K562 (cell line): ENCODE measurements at regions not wholly inside any gene's neighbourhood (a gene's known extent, or its start where the extent isn't known, plus 50 kb on each side); places are given as distances from the start of the nearest gene placed in this dataset.

Experiments used
- ATAC-seq: fragments of 200-7000 bp; cut with Tn5 transposase; 3 replicates; pipeline ENCODE4 v1.9.1; 2020; ENCODE audit warnings: moderate library complexity
- BruUV-seq: library from RNA; stranded (reverse); fragments of 400-500 nt; replicated peaks from 2 replicates; lab custom pipeline; 2021; lab: Mats Ljungman, UMichigan
- CTCF ChIA-PET: fragments of 300-600 bp; formaldehyde crosslinking; extraction: SDS; loops from one replicate; lab custom pipeline; 2021; ENCODE audit warnings: low intra/inter-chr PET ratio; lab: Yijun Ruan, JAX
- POLR2A ChIA-PET: fragments of 300-600, 350-650 bp; sonication (Branson Sonifier 250); formaldehyde crosslinking; extraction: SDS; loops from one replicate; lab custom pipeline; 2021; ENCODE audit warnings: antibody characterized with exemption, inconsistent platforms; lab: Yijun Ruan, JAX
- DNase-seq, 4 experiments: peaks; one replicate each; pipeline versions ENCODE4 v3.0.0 to v3.0.0-alpha.2; 2011 to 2018; ENCODE audit warnings: low spot score in 3 of 4, mixed read lengths in 3 of 4; ENCODE audit errors: extremely low read depth in 1 of 4
- FAIRE-seq: peaks from 2 replicates; lab custom pipeline; 2011; peaks lifted over from hg19 to GRCh38; lab: Jason Lieb, UNC
- H2AFZ ChIP-seq: 2 replicates; pipeline ENCODE4 v1.6.0; 2011; ENCODE audit warnings: low read depth, low read length, control low read depth, inconsistent platforms
- H3K27ac ChIP-seq: fragments of 200-600 bp; 3 replicates; pipeline ENCODE4 v1.8.0; 2011; ENCODE audit warnings: low read depth, mild to moderate bottlenecking, control low read depth, inconsistent platforms, low read length, moderate library complexity, mixed read lengths; ENCODE audit errors: extremely low read depth
- H3K27me3 ChIP-seq, 2 experiments: fragments of 300-600 bp in 1 of 2; 2 replicates in 1 of 2; 3 replicates in 1 of 2; pipeline versions ENCODE4 v1.6.0 to v1.8.0; 2011; ENCODE audit warnings: inconsistent platforms in 2 of 2, low read length in 2 of 2, mild to moderate bottlenecking in 1 of 2, mixed read lengths in 1 of 2, moderate library complexity in 1 of 2; ENCODE audit not compliant: control insufficient read depth in 2 of 2, insufficient read depth in 2 of 2
- H3K36me3 ChIP-seq: fragments of 300-600 bp; 3 replicates; pipeline ENCODE4 v1.8.0; 2011; ENCODE audit warnings: mild to moderate bottlenecking, low read length, inconsistent platforms; ENCODE audit not compliant: control insufficient read depth, insufficient read depth
- H3K4me1 ChIP-seq, 2 experiments: fragments of 200-600 bp in 1 of 2; replicated peaks in 1 of 2; 2 replicates in 1 of 2; 3 replicates in 1 of 2; pipeline versions ENCODE4 v1.5.1 to v1.8.0; 2011; ENCODE audit warnings: inconsistent platforms in 2 of 2, low read length in 2 of 2, mild to moderate bottlenecking in 1 of 2, mixed read lengths in 1 of 2, moderate library complexity in 1 of 2; ENCODE audit not compliant: control insufficient read depth in 2 of 2, insufficient read depth in 2 of 2
- H3K4me2 ChIP-seq: 2 replicates; pipeline ENCODE4 v1.6.1; 2011; ENCODE audit warnings: low read length, control low read depth, inconsistent platforms, mixed read lengths; ENCODE audit not compliant: insufficient read depth
- H3K4me3 ChIP-seq: fragments of 200-600 bp; sonication (generic), shearing (Covaris generic); 2 replicates; pipeline ENCODE4 v1.5.1; 2016; ENCODE audit warnings: control low read depth, inconsistent platforms
- H3K79me2 ChIP-seq: fragments of 200-600 bp; 3 replicates; pipeline ENCODE4 v1.8.0; 2011; ENCODE audit warnings: low read length, inconsistent platforms; ENCODE audit not compliant: control insufficient read depth, insufficient read depth
- H3K9ac ChIP-seq, 2 experiments: 2 replicates each; pipeline versions ENCODE4 v1.6.0 to v1.6.1; 2011; ENCODE audit warnings: low read depth in 2 of 2, low read length in 2 of 2, control low read depth in 1 of 2, inconsistent platforms in 1 of 2, mild to moderate bottlenecking in 1 of 2, mixed read lengths in 1 of 2; ENCODE audit not compliant: insufficient read depth in 1 of 2
- H3K9me1 ChIP-seq: one replicate; pipeline ENCODE4 v1.6.0; 2011; ENCODE audit warnings: inconsistent platforms, mild to moderate bottlenecking, low read length, moderate library complexity; ENCODE audit not compliant: control insufficient read depth, insufficient read depth
- H3K9me3 ChIP-seq: replicated peaks from 2 replicates; pipeline ENCODE4 v1.5.1; 2011; ENCODE audit warnings: low read depth, low read length, inconsistent platforms; ENCODE audit not compliant: control insufficient read depth, insufficient read depth
- H4K20me1 ChIP-seq: replicated peaks from 2 replicates; pipeline ENCODE4 v1.6.1; 2011; ENCODE audit warnings: low read length, inconsistent platforms, mixed read lengths; ENCODE audit not compliant: control insufficient read depth, insufficient read depth
- CTCFL ChIP-seq: IDR thresholded peaks from 2 replicates; pipeline ENCODE4 v1.6.1; 2011; ENCODE audit warnings: borderline replicate concordance, low read depth, mild to moderate bottlenecking, moderate library complexity, low read length; ENCODE audit not compliant: insufficient read depth, poor library complexity, severe bottlenecking
- KLF16 ChIP-seq: IDR thresholded peaks from 2 replicates; pipeline ENCODE4 v1.6.1; 2016; ENCODE audit warnings: antibody characterized with exemption
- MAZ ChIP-seq, 2 experiments: fragments of 450-650 bp in 1 of 2; sonication (generic) in 1 of 2; formaldehyde crosslinking; IDR thresholded peaks in 1 of 2; conservative IDR thresholded peaks in 1 of 2; 2 replicates each; pipeline versions ENCODE4 v1.4.0 to v1.5.0; 2020; ENCODE audit warnings: mild to moderate bottlenecking in 1 of 2, missing genetic modification reagents in 1 of 2
- REST ChIP-seq, 2 experiments: fragments of 450-650 bp; formaldehyde crosslinking in 1 of 2; IDR thresholded peaks; 2 replicates each; pipeline versions ENCODE4 v1.4.0 to v1.6.1; 2014 to 2020; ENCODE audit warnings: mild to moderate bottlenecking in 2 of 2, borderline replicate concordance in 1 of 2, low read depth in 1 of 2
- WHSC1 ChIP-seq: IDR thresholded peaks from one replicate; pipeline ENCODE4 v1.6.1; 2012; ENCODE audit warnings: low read length, control low read depth, inconsistent platforms
- ZNF347 ChIP-seq: fragments of 450-650 bp; formaldehyde crosslinking; IDR thresholded peaks from 2 replicates; pipeline ENCODE4 v1.4.0; 2020; ENCODE audit warnings: low read depth, mild to moderate bottlenecking, moderate library complexity
- WGBS: fragments of 100-300 bp; shearing (Covaris generic); methylation state at CpG from one replicate; pipeline ENCODE4 v1.1.6; 2016; ENCODE audit warnings: low coverage, mixed read lengths; ENCODE audit not compliant: insufficient coverage; ENCODE audit errors: missing lambda C conversion rate; 5-methylcytosine and 5-hydroxymethylcytosine counted together
- in situ Hi-C: fragments of 300-500 bp; cut with MboI; formaldehyde crosslinking; loops from 4 replicates; pipeline ENCODE4 v1.15.0; 2018; ENCODE audit warnings: inconsistent platforms, mixed read lengths
- intact Hi-C: fragments of 100-400 bp; cut with micrococcal nuclease; formaldehyde crosslinking; loops from 2 replicates; pipeline ENCODE4 v1.14.2; 2022
- TF ChIP-seq, protein P1 (sequence below), 3 experiments: IDR thresholded peaks in 2 of 3; conservative IDR thresholded peaks in 1 of 3; 2 replicates each; pipeline ENCODE4 v1.5.1; 2011 to 2012; ENCODE audit warnings: low read length in 3 of 3, mild to moderate bottlenecking in 3 of 3, control low read depth in 2 of 3, improper control_type of control experiment in 1 of 3, inconsistent platforms in 1 of 3, low read depth in 1 of 3, mixed read lengths in 1 of 3, moderate library complexity in 1 of 3; ENCODE audit not compliant: insufficient read depth in 2 of 3

DNA sequence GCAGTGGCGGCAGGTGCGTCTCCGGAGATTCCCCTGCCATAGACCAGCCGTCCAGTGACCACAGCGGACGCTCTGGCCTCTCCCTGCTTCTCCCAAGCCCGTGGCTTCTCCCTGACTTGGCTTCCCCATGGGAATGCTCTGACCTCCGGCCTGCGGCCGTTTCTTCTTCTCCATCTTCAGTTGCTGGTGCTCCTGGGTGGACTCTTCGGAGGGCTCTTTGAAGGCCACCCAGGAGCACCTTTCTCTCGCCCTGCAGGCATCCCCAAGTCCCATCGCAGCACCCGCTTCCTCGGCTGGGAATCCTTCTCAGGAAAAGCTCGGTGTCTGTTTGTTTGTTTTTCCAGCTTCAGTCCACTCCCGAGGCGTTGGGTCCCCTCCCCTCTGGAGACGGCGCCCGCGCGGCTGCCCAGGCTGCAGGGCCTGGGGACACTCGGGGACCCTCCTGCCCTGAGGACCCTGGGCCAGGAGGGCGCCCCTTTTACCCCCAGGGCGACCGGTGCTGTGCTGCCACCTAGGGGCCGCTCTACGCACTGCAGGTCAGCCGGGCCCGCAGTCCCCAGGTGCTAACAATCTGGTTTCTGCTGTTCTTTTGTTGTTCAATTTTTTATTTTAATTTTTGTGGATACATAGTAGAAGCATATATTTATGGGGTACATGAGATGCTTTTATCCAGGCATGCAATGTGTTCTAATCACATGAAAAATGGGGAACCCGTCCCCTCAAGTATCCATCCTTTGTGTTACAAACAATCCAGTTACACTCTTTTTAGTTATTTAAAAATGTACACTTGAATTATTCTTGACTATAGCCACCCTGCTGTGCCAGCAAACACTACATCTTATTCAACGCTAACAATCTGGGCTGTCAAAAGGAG, 197.9 kb upstream of the ADAMTS16 start:
- no peak overlapping the region for H3K4me3 ChIP-seq
- H3K9ac ChIP-seq: no peak overlapping the region
- peak; percentile 42 for FAIRE-seq
- no peaks in the 10 kb centered on the region for H3K79me2 ChIP-seq
- no peak overlapping the region for H2AFZ ChIP-seq
- CTCF ChIA-PET: no interaction called here
- 4% methylated on average over 31 of the region's 33 CpGs for WGBS
- in situ Hi-C loops (no loop called here), intact Hi-C loops (loop anchor here (2.0 kb wide), 1 partner anchor 63 kb away; no protein-coding TSS in a partner anchor)
- no peaks in the 10 kb centered on the region for H3K9me3 ChIP-seq
- H4K20me1 ChIP-seq: no peaks in the 10 kb centered on the region
- H3K9me1 ChIP-seq: no peaks in the 10 kb centered on the region
- ATAC-seq: peak; percentile 92
- no peaks in the 10 kb centered on the region for H3K36me3 ChIP-seq
- H3K4me2 ChIP-seq: no peak overlapping the region
- H3K27ac ChIP-seq: no peak overlapping the region
- BruUV-seq: no TSS peak
- H3K27me3 ChIP-seq: peaks cover 7 to 20% of the 10 kb centered on the region in 2 experiments; a peak in 3 of 5 replicates
- 0 out of 5 replicates have a peak, but pooled peaks cover 0 to 3% of the 10 kb centered on the region in 2 experiments for H3K4me1 ChIP-seq
- POLR2A ChIA-PET: no interaction called here
- DNase-seq: peak; percentile 29 to 88 (median 80)
- TF ChIP-seq REST (IDR thresholded peaks at IDR 0.05; ENCODE audit: borderline replicate concordance) (peak; percentile 19; the same call in 1 of the 2 replicates), REST (CRISPR knock-in tag; IDR thresholded peaks at IDR 0.05; ENCODE audit: low read depth) (no peak), KLF16 (0 out of 2 replicates have a peak, but pooled peaks have one; percentile 12), CTCFL (peak; percentile 53), WHSC1 (no peak), MAZ (CRISPR knock-in tag; conservative IDR thresholded peaks at IDR 0.05 in 1 of 2, IDR thresholded peaks at IDR 0.05 in 1 of 2) (0 out of 4 replicates have a peak, but pooled peaks of 1 of the 2 experiments have one; percentile 28), ZNF347 (CRISPR knock-in tag) (no peak)
- TF ChIP-seq, protein P1, sequence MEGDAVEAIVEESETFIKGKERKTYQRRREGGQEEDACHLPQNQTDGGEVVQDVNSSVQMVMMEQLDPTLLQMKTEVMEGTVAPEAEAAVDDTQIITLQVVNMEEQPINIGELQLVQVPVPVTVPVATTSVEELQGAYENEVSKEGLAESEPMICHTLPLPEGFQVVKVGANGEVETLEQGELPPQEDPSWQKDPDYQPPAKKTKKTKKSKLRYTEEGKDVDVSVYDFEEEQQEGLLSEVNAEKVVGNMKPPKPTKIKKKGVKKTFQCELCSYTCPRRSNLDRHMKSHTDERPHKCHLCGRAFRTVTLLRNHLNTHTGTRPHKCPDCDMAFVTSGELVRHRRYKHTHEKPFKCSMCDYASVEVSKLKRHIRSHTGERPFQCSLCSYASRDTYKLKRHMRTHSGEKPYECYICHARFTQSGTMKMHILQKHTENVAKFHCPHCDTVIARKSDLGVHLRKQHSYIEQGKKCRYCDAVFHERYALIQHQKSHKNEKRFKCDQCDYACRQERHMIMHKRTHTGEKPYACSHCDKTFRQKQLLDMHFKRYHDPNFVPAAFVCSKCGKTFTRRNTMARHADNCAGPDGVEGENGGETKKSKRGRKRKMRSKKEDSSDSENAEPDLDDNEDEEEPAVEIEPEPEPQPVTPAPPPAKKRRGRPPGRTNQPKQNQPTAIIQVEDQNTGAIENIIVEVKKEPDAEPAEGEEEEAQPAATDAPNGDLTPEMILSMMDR (IDR thresholded peaks at IDR 0.05 in 2 of 3, conservative IDR thresholded peaks at IDR 0.05 in 1 of 3; ENCODE audit: insufficient read depth in 2 of 3, low read depth in 1 of 3, low read length in 3 of 3): peak; percentile 77 to 93 (median 80)
